HFFc6 (cell line): ENCODE measurements at regions not wholly inside any gene's neighbourhood (a gene's known extent, or its start where the extent isn't known, plus 50 kb on each side); places are given as distances from the start of the nearest gene placed in this dataset.

Source experiments
- DNase-seq: peaks from one replicate; pipeline ENCODE4 v3.0.0-alpha.2; 2018
- H3K27ac Mint-ChIP-seq: 2 replicates; pipeline ENCODE4 v1.8.0; 2020; ENCODE audit warnings: mild to moderate bottlenecking, mixed read lengths
- H3K27me3 Mint-ChIP-seq: 2 replicates; pipeline ENCODE4 v1.8.0; 2021; ENCODE audit warnings: mild to moderate bottlenecking, moderate library complexity, mixed read lengths; ENCODE audit not compliant: insufficient read depth
- H3K36me3 Mint-ChIP-seq: 2 replicates; pipeline ENCODE4 v1.8.0; 2021; ENCODE audit warnings: low read depth, mixed read lengths
- H3K4me1 Mint-ChIP-seq: 2 replicates; pipeline ENCODE4 v1.8.0; 2020; ENCODE audit warnings: low read depth, mixed read lengths
- H3K4me3 Mint-ChIP-seq: 2 replicates; pipeline ENCODE4 v1.8.0; 2020; ENCODE audit warnings: mild to moderate bottlenecking, moderate library complexity, mixed read lengths
- H3K9me3 Mint-ChIP-seq: 2 replicates; pipeline ENCODE4 v1.8.0; 2020; ENCODE audit warnings: mild to moderate bottlenecking, mixed read lengths
- TF ChIP-seq, protein P1 (sequence below): fragments of 200-600 bp; sonication (generic); IDR thresholded peaks from 2 replicates; pipeline ENCODE4 v1.5.0; 2021; ENCODE audit warnings: antibody characterized with exemption, mild to moderate bottlenecking

- Mint-ChIP-seq H3K36me3 (no peaks in the 10 kb centered on the region), H3K27ac (peak overlapping the region; percentile 80), H3K4me1 (peaks cover 63% of the 10 kb centered on the region), H3K9me3 (no peaks in the 10 kb centered on the region), H3K27me3 (no peaks in the 10 kb centered on the region), H3K4me3 (peak overlapping the region; percentile 62; the same call in 1 of the 2 replicates)
- TF ChIP-seq, protein P1, sequence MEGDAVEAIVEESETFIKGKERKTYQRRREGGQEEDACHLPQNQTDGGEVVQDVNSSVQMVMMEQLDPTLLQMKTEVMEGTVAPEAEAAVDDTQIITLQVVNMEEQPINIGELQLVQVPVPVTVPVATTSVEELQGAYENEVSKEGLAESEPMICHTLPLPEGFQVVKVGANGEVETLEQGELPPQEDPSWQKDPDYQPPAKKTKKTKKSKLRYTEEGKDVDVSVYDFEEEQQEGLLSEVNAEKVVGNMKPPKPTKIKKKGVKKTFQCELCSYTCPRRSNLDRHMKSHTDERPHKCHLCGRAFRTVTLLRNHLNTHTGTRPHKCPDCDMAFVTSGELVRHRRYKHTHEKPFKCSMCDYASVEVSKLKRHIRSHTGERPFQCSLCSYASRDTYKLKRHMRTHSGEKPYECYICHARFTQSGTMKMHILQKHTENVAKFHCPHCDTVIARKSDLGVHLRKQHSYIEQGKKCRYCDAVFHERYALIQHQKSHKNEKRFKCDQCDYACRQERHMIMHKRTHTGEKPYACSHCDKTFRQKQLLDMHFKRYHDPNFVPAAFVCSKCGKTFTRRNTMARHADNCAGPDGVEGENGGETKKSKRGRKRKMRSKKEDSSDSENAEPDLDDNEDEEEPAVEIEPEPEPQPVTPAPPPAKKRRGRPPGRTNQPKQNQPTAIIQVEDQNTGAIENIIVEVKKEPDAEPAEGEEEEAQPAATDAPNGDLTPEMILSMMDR: no peak
- DNase-seq: no peak
Measured at GRCh38 chr4:53782458-53782845, 191.2 kb upstream of the LNX1 start.

- peak overlapping the region; percentile 80 for H3K27ac Mint-ChIP-seq
- peak; percentile 32 for DNase-seq
- H3K27me3 Mint-ChIP-seq: no peaks in the 10 kb centered on the region
- H3K4me3 Mint-ChIP-seq: peak overlapping the region; percentile 62; the same call in 1 of the 2 replicates
- TF ChIP-seq, protein P1: no peak
- no peaks in the 10 kb centered on the region for H3K36me3 Mint-ChIP-seq
- H3K4me1 Mint-ChIP-seq: peaks cover 65% of the 10 kb centered on the region
- no peaks in the 10 kb centered on the region for H3K9me3 Mint-ChIP-seq
Measured at GRCh38 chr4:53781629-53782457, 190.6 kb upstream of the LNX1 start.

DNA sequence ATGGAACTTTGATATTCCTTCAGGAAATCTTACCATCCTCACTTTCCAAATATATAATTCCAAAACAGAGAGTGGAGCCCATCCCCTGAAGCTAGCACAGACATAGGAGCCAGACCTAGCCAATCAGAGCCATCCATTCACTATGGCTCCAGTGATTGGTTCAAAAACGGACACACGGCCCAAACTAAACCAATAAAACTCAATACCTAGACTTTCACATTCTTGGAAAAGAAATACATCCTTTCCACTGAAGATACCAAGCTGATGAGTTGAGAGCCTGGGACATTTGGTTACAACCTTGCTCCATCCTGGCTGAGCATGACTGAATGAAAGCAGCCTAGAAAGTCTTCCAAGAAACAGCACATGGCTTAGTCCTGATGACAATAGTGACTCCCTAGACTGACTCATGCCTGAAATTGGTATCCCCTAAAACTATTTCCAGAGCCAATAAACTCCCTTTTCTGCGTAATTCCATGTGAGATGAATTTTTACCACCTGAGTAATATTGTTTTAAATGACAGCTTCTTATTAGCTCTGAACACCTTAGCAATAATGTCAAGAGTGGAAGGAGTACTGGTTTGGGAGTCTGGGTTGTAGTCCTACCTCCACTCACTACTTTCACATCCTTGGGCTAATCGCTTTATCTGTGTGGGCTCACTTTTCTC is 189.6 kb upstream of the LNX1 start:
- H3K9me3 Mint-ChIP-seq: no peaks in the 10 kb centered on the region
- no peaks in the 10 kb centered on the region for H3K27me3 Mint-ChIP-seq
- peak overlapping the region; percentile 80 for H3K27ac Mint-ChIP-seq
- H3K4me3 Mint-ChIP-seq: peak overlapping the region; percentile 62
- H3K36me3 Mint-ChIP-seq: no peaks in the 10 kb centered on the region
- H3K4me1 Mint-ChIP-seq: peaks cover 69% of the 10 kb centered on the region
- peak; percentile 58 for DNase-seq
- TF ChIP-seq, protein P1: no peak

DNA sequence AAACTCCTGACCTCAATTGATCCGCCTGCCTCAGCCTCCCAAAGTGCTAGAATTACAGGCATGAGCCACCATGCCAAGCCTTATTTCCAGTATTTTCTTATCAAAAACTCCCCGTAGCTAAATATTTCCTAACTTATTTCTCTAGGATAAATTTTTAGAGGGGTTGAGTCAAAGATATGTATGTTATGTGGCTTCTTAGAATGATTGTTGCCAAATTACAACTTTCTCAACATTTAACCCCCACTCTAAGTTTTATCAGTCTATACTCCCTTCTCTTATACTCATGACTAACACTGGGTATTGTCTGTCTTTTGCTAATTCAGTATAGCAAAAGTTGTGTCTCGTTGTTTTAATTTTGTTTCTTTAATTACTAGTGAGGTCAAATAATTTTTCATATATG is 187.7 kb upstream of the LNX1 start:
- Mint-ChIP-seq H3K36me3 (no peaks in the 10 kb centered on the region), H3K4me3 (no peak overlapping the region), H3K27me3 (no peaks in the 10 kb centered on the region), H3K9me3 (no peaks in the 10 kb centered on the region), H3K4me1 (peaks cover 71% of the 10 kb centered on the region), H3K27ac (no peak overlapping the region)
- DNase-seq: no peak
- TF ChIP-seq, protein P1: no peak

GRCh38 chr4:53778155-53778554 is 186.9 kb upstream of the LNX1 start:
- TF ChIP-seq, protein P1: no peak
- no peak for DNase-seq
- Mint-ChIP-seq H3K27me3 (no peaks in the 10 kb centered on the region), H3K4me1 (peaks cover 63% of the 10 kb centered on the region), H3K36me3 (no peaks in the 10 kb centered on the region), H3K9me3 (no peaks in the 10 kb centered on the region), H3K4me3 (no peak overlapping the region), H3K27ac (no peak overlapping the region; the same call in 1 of the 2 replicates)
